H1 (cell line): ENCODE measurements at regions not wholly inside any gene's neighbourhood (a gene's known extent, or its start where the extent isn't known, plus 50 kb on each side); places are given as distances from the start of the nearest gene placed in this dataset.

ENCODE experiments used
- CTCF ChIA-PET: fragments of 300-600 bp; sonication (Branson Sonifier 250); formaldehyde crosslinking; loops from one replicate; lab custom pipeline; 2021; ENCODE audit not compliant: partially characterized antibody; lab: Charles Lee
- POLR2A ChIA-PET: fragments of 300-600 bp; sonication (Branson Sonifier 250); formaldehyde crosslinking; loops from one replicate; lab custom pipeline; 2021; ENCODE audit warnings: inconsistent platforms; ENCODE audit not compliant: partially characterized antibody; lab: Charles Lee
- DNase-seq, 2 experiments: peaks; one replicate each; pipeline versions ENCODE4 v3.0.0 to v3.0.0-alpha.2; 2010 to 2022; ENCODE audit warnings: low spot score in 2 of 2, low read depth in 1 of 2, mixed read lengths in 1 of 2
- FAIRE-seq: peaks from 2 replicates; lab custom pipeline; 2011; peaks lifted over from hg19 to GRCh38; lab: Jason Lieb, UNC
- H2AFZ ChIP-seq: 2 replicates; pipeline ENCODE4 v1.8.1; 2012; ENCODE audit warnings: low read length, inconsistent platforms
- H2AK5ac ChIP-seq: 2 replicates; pipeline ENCODE4 v1.6.1; 2013; ENCODE audit warnings: low read depth, low read length
- H2BK120ac ChIP-seq: replicated peaks from 2 replicates; pipeline ENCODE3; 2013; ENCODE audit warnings: low read depth, low read length, inconsistent platforms
- H2BK12ac ChIP-seq: 2 replicates; pipeline ENCODE4 v1.6.1; 2013; ENCODE audit warnings: low read depth, low read length
- H2BK15ac ChIP-seq: 2 replicates; pipeline ENCODE4 v1.6.1; 2013; ENCODE audit warnings: low read length
- H2BK20ac ChIP-seq: 2 replicates; pipeline ENCODE4 v1.6.1; 2013; ENCODE audit warnings: low read length
- H2BK5ac ChIP-seq: 2 replicates; pipeline ENCODE4 v1.6.1; 2013; ENCODE audit warnings: low read depth, low read length
- H3K14ac ChIP-seq: 2 replicates; pipeline ENCODE4 v1.6.1; 2013; ENCODE audit warnings: inconsistent platforms; ENCODE audit not compliant: insufficient read length
- H3K18ac ChIP-seq: 2 replicates; pipeline ENCODE4 v1.6.1; 2013; ENCODE audit warnings: low read length; ENCODE audit errors: extremely low read depth
- H3K23ac ChIP-seq: 2 replicates; pipeline ENCODE4 v1.6.1; 2013; ENCODE audit warnings: inconsistent platforms; ENCODE audit not compliant: insufficient read length
- H3K23me2 ChIP-seq: 2 replicates; pipeline ENCODE4 v1.6.1; 2013; ENCODE audit warnings: low read depth, low read length
- H3K27ac ChIP-seq: 2 replicates; pipeline ENCODE4 v1.6.1; 2011; ENCODE audit warnings: low read depth, low read length, inconsistent platforms
- H3K27me3 ChIP-seq, 4 experiments: replicated peaks in 1 of 4; 1 replicate in 1 of 4; 2 replicates in 3 of 4; pipeline versions ENCODE4 v1.6.1 to v1.8.1; 2011 to 2013; ENCODE audit warnings: low read length in 3 of 4, mild to moderate bottlenecking in 3 of 4, inconsistent platforms in 2 of 4, mixed read lengths in 2 of 4, moderate library complexity in 1 of 4; ENCODE audit not compliant: control insufficient read depth in 3 of 4, insufficient read depth in 3 of 4; ENCODE audit errors: extremely low read depth in 1 of 4
- H3K36me3 ChIP-seq, 4 experiments: 2 replicates each; pipeline versions ENCODE4 v1.6.1 to v1.8.1; 2011 to 2013; ENCODE audit warnings: mild to moderate bottlenecking in 4 of 4, low read length in 3 of 4, moderate library complexity in 2 of 4, control low read depth in 1 of 4, inconsistent platforms in 1 of 4; ENCODE audit not compliant: insufficient read depth in 4 of 4, control insufficient read depth in 2 of 4
- H3K4ac ChIP-seq: replicated peaks from 2 replicates; pipeline ENCODE3; 2013; ENCODE audit warnings: low read length, low read depth, mixed read lengths, inconsistent platforms; ENCODE audit not compliant: insufficient read length
- H3K4me1 ChIP-seq, 4 experiments: replicated peaks in 1 of 4; 1 replicate in 1 of 4; 2 replicates in 3 of 4; pipeline versions ENCODE4 v1.6.1 to v1.8.1; 2011 to 2013; ENCODE audit warnings: low read length in 3 of 4, inconsistent platforms in 2 of 4, mixed read lengths in 1 of 4; ENCODE audit not compliant: insufficient read depth in 4 of 4, control insufficient read depth in 3 of 4
- H3K4me2 ChIP-seq, 2 experiments: 2 replicates each; pipeline versions ENCODE4 v1.6.1 to v1.8.1; 2011 to 2013; ENCODE audit warnings: low read depth in 2 of 2, low read length in 2 of 2, control low read depth in 1 of 2, inconsistent platforms in 1 of 2, mild to moderate bottlenecking in 1 of 2; ENCODE audit not compliant: insufficient read depth in 1 of 2
- H3K4me3 ChIP-seq, 4 experiments: fragments of 200-600, 300-600 bp in 1 of 4; sonication (generic), shearing (Covaris generic), sonication (Bioruptor Twin) in 1 of 4; 2 replicates each; pipeline versions ENCODE4 v1.5.1 to v1.8.1; 2011 to 2016; ENCODE audit warnings: low read length in 4 of 4, low read depth in 3 of 4, control low read depth in 2 of 4, inconsistent platforms in 2 of 4, mild to moderate bottlenecking in 2 of 4, mixed read lengths in 1 of 4, moderate library complexity in 1 of 4; ENCODE audit not compliant: insufficient read depth in 2 of 4; ENCODE audit errors: extremely low read depth in 1 of 4
- H3K56ac ChIP-seq: replicated peaks from 2 replicates; pipeline ENCODE3; 2013; ENCODE audit warnings: low read depth, mild to moderate bottlenecking, mixed read lengths, low read length, inconsistent platforms; ENCODE audit not compliant: insufficient read length
- H3K79me1 ChIP-seq: 2 replicates; pipeline ENCODE4 v1.6.1; 2013; ENCODE audit warnings: low read depth, low read length, control low read depth
- H3K79me2 ChIP-seq, 2 experiments: 2 replicates each; pipeline versions ENCODE4 v1.6.1 to v1.8.1; 2012 to 2013; ENCODE audit warnings: low read length in 2 of 2, mild to moderate bottlenecking in 2 of 2, inconsistent platforms in 1 of 2; ENCODE audit not compliant: insufficient read depth in 2 of 2, control insufficient read depth in 1 of 2
- H3K9ac ChIP-seq, 4 experiments: replicated peaks in 1 of 4; 1 replicate in 1 of 4; 2 replicates in 3 of 4; pipeline versions ENCODE4 v1.6.1 to v1.8.1; 2011 to 2013; ENCODE audit warnings: low read depth in 3 of 4, low read length in 3 of 4, control low read depth in 2 of 4, mild to moderate bottlenecking in 2 of 4, moderate library complexity in 2 of 4, inconsistent platforms in 1 of 4; ENCODE audit errors: extremely low read depth in 1 of 4
- H3K9me3 ChIP-seq, 2 experiments: 2 replicates each; pipeline versions ENCODE4 v1.6.1 to v1.8.1; 2012 to 2013; ENCODE audit warnings: mild to moderate bottlenecking in 2 of 2, moderate library complexity in 2 of 2, control low read depth in 1 of 2, inconsistent platforms in 1 of 2, low read depth in 1 of 2, low read length in 1 of 2, mixed read lengths in 1 of 2; ENCODE audit not compliant: insufficient read depth in 2 of 2
- H4K20me1 ChIP-seq, 2 experiments: replicated peaks in 1 of 2; 2 replicates each; pipeline versions ENCODE3 to v1.8.1; 2011 to 2013; ENCODE audit warnings: inconsistent platforms in 2 of 2, low read length in 2 of 2, mild to moderate bottlenecking in 1 of 2; ENCODE audit not compliant: insufficient read depth in 2 of 2, control insufficient read depth in 1 of 2
- H4K5ac ChIP-seq: 2 replicates; pipeline ENCODE4 v1.6.1; 2013; ENCODE audit warnings: low read length, low read depth, mixed read lengths, inconsistent platforms; ENCODE audit not compliant: insufficient read length
- H4K8ac ChIP-seq: 2 replicates; pipeline ENCODE4 v1.8.0; 2013; ENCODE audit warnings: mild to moderate bottlenecking, moderate library complexity, low read length, inconsistent platforms; ENCODE audit not compliant: insufficient read depth; ENCODE audit errors: extremely low read depth
- H4K91ac ChIP-seq: replicated peaks from 2 replicates; pipeline ENCODE3; 2013; ENCODE audit warnings: low read length, mixed read lengths, inconsistent platforms; ENCODE audit not compliant: insufficient read length
- CBX5 ChIP-seq: fragments of 300-800, 300-1000 bp; sonication (generic); IDR thresholded peaks from 2 replicates; pipeline ENCODE4 v1.7.1; 2016; ENCODE audit warnings: antibody characterized with exemption, low read length, low read depth
- JUN ChIP-seq: IDR thresholded peaks from 2 replicates; pipeline ENCODE4 v1.6.1; 2011; ENCODE audit warnings: low read depth, mild to moderate bottlenecking, improper control_type of control experiment, low read length
- MAFK ChIP-seq: IDR thresholded peaks from 2 replicates; pipeline ENCODE4 v1.6.1; 2012; ENCODE audit warnings: low read depth, mild to moderate bottlenecking, improper control_type of control experiment, low read length
- PHF8 ChIP-seq: fragments of 200-600 bp; sonication (generic); conservative IDR thresholded peaks from 2 replicates; pipeline ENCODE4 v1.7.1; 2012; ENCODE audit warnings: low read depth, mild to moderate bottlenecking, inconsistent platforms, low read length, moderate library complexity
- POLR2AphosphoS5 ChIP-seq: IDR thresholded peaks from 2 replicates; pipeline ENCODE4 v1.6.1; 2011; ENCODE audit warnings: low read depth, low read length
- SAP30 ChIP-seq: fragments of 300-600 bp; sonication (generic); IDR thresholded peaks from 2 replicates; pipeline ENCODE4 v1.7.1; 2012; ENCODE audit warnings: low read length, moderate library complexity, mild to moderate bottlenecking, inconsistent platforms; ENCODE audit not compliant: insufficient read depth, insufficient replicate concordance
- TAF1 ChIP-seq: IDR thresholded peaks from 2 replicates; pipeline ENCODE4 v1.6.1; 2011; ENCODE audit warnings: mild to moderate bottlenecking, low read depth, low read length
- YY1 ChIP-seq: IDR thresholded peaks from 2 replicates; pipeline ENCODE4 v1.6.1; 2011; ENCODE audit warnings: low read depth, mild to moderate bottlenecking, low read length
- ZNF274 ChIP-seq: IDR thresholded peaks from 2 replicates; pipeline ENCODE4 v1.7.0; 2012; ENCODE audit warnings: low read length, borderline replicate concordance; ENCODE audit errors: extremely low read depth
- WGBS, 2 experiments: shearing (Covaris generic) in 1 of 2; methylation state at CpG; one replicate each; pipeline versions ENCODE4 v1.1.6 to v1.1.7; 2013 to 2015; ENCODE audit warnings: low lambda C conversion rate in 2 of 2, mixed read lengths in 2 of 2, inconsistent platforms in 1 of 2, low coverage in 1 of 2, missing lambda C conversion rate in 1 of 2; ENCODE audit not compliant: insufficient replicate concordance in 2 of 2, insufficient coverage in 1 of 2, insufficient read length in 1 of 2; ENCODE audit errors: extremely low coverage in 1 of 2, missing lambda C conversion rate in 1 of 2; 5-methylcytosine and 5-hydroxymethylcytosine counted together
- TF ChIP-seq, protein P1 (sequence below), 3 experiments: IDR thresholded peaks; 1 replicate in 2 of 3; 2 replicates in 1 of 3; pipeline versions ENCODE4 v1.5.1 to v1.6.1; 2011; ENCODE audit warnings: low read length in 3 of 3, mild to moderate bottlenecking in 3 of 3, inconsistent platforms in 2 of 3, low read depth in 1 of 3, moderate library complexity in 1 of 3; ENCODE audit not compliant: insufficient read depth in 1 of 3; ENCODE audit errors: control extremely low read depth in 1 of 3
- TF ChIP-seq, protein P2 (sequence below): IDR thresholded peaks from 2 replicates; pipeline ENCODE4 v1.6.1; 2012; ENCODE audit warnings: inconsistent platforms

DNA sequence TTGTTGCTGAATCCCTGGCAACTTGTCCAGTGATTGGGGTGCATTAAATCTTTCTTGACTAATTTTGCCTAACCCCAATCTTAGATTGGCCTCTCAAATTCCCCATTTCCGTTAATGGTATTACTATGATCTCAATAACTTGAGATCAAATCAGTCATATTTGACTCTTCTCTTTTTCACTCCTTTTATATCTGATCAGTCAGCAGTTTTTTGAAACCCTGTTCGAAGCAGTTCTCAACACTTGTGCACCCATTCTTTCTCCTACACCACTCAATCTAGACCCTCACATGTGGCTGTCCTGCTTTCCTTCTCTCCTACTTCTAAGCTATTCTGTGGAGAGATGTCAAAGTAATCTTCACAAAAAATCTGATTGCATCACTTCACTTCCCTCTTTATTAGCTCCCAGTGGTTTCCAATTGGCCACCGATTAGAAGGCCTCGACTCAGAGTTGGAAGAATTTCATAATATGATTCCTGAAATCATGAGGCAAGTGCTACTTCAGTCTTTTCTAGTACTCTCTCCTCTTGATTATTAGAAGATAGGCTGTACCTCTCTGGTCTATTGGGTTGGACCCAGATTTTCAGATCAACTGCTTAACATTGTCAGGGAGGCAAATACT is 128.9 kb downstream of the ZNF365 start:
- no peak overlapping the region for H3K14ac ChIP-seq
- no peaks in the 10 kb centered on the region for H3K79me2 ChIP-seq
- no peak overlapping the region for H3K23ac ChIP-seq
- H3K56ac ChIP-seq, result no peak overlapping the region
- no peak overlapping the region for H2AFZ ChIP-seq
- H3K9ac ChIP-seq, result no peak overlapping the region
- H2BK12ac ChIP-seq, result no peak overlapping the region
- DNase-seq (no peak), FAIRE-seq (no peak)
- H2BK20ac ChIP-seq, result 0 out of 2 replicates have a peak overlapping the region, but pooled peaks have one; percentile 72
- WGBS, 2 experiments, result 95% methylated on average over 4 of the region's 4 CpGs; no CpG with 5 or more reads in 1 of the 2 experiments
- no peaks in the 10 kb centered on the region for H3K23me2 ChIP-seq
- H3K4me2 ChIP-seq, result no peak overlapping the region
- H4K5ac ChIP-seq, result no peak overlapping the region
- no peak overlapping the region for H2BK120ac ChIP-seq
- no peak overlapping the region for H3K4me3 ChIP-seq
- peaks cover 0 to 1% of the 10 kb centered on the region in 2 experiments for H4K20me1 ChIP-seq
- H2AK5ac ChIP-seq, result no peak overlapping the region
- H2BK15ac ChIP-seq, result no peak overlapping the region
- H3K36me3 ChIP-seq, result no peaks in the 10 kb centered on the region
- no peak overlapping the region for H3K18ac ChIP-seq
- H4K8ac ChIP-seq, result no peak overlapping the region
- ChIA-PET POLR2A (no interaction called here), CTCF (interaction anchor here (0.5 to 1.4 kb wide), 3 partner anchors 11 to 1172 kb away, joined by 3 to 4 read pairs (median 3); no protein-coding TSS in a partner anchor)
- no peak overlapping the region for H4K91ac ChIP-seq
- no peak overlapping the region for H2BK5ac ChIP-seq
- H3K4ac ChIP-seq, result no peak overlapping the region
- no peaks in the 10 kb centered on the region for H3K79me1 ChIP-seq
- no peak overlapping the region for H3K27ac ChIP-seq
- H3K27me3 ChIP-seq, result no peaks in the 10 kb centered on the region
- H3K4me1 ChIP-seq, result peaks cover 0 to 9% (median 2%) of the 10 kb centered on the region in 4 experiments; a peak in 4 of 7 replicates
- H3K9me3 ChIP-seq, result no peaks in the 10 kb centered on the region
- TF ChIP-seq MAFK (no peak), YY1 (no peak), JUN (no peak), TAF1 (no peak), POLR2AphosphoS5 (no peak), SAP30 (no peak), ZNF274 (no peak), CBX5 (no peak), PHF8 (no peak)
- TF ChIP-seq, protein P1, sequence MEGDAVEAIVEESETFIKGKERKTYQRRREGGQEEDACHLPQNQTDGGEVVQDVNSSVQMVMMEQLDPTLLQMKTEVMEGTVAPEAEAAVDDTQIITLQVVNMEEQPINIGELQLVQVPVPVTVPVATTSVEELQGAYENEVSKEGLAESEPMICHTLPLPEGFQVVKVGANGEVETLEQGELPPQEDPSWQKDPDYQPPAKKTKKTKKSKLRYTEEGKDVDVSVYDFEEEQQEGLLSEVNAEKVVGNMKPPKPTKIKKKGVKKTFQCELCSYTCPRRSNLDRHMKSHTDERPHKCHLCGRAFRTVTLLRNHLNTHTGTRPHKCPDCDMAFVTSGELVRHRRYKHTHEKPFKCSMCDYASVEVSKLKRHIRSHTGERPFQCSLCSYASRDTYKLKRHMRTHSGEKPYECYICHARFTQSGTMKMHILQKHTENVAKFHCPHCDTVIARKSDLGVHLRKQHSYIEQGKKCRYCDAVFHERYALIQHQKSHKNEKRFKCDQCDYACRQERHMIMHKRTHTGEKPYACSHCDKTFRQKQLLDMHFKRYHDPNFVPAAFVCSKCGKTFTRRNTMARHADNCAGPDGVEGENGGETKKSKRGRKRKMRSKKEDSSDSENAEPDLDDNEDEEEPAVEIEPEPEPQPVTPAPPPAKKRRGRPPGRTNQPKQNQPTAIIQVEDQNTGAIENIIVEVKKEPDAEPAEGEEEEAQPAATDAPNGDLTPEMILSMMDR (IDR thresholded peaks at IDR 0.05; ENCODE audit: control extremely low read depth in 1 of 3, insufficient read depth in 1 of 3, low read depth in 1 of 3, low read length in 3 of 3), result no peak
- TF ChIP-seq, protein P2, sequence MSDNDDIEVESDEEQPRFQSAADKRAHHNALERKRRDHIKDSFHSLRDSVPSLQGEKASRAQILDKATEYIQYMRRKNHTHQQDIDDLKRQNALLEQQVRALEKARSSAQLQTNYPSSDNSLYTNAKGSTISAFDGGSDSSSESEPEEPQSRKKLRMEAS, result no peak
